ENCODE measurements at regions not wholly inside any gene's neighbourhood (a gene's known extent, or its start where the extent isn't known, plus 50 kb on each side); places are given as distances from the start of the nearest gene placed in this dataset.

- Histone ChIP-seq H3K4me1 (ENCODE audit: control insufficient read depth in 2 of 2, insufficient read depth in 2 of 2, low read length in 2 of 2) (peaks cover 7 to 10% of the 10 kb centered on the region in 2 donors), H3K9me3 (ENCODE audit: control insufficient read depth in 2 of 2, low read length in 2 of 2) (no peaks in the 10 kb centered on the region), H3K27ac (ENCODE audit: low read depth in 2 of 2, low read length in 2 of 2) (no peak overlapping the region), H3K4me3 (ENCODE audit: low read length in 2 of 2) (no peak overlapping the region), H3K27me3 (ENCODE audit: control insufficient read depth in 2 of 2, insufficient read depth in 2 of 2, low read length in 2 of 2) (no peaks in the 10 kb centered on the region), H3K36me3 (ENCODE audit: control insufficient read depth in 2 of 2, insufficient read depth in 2 of 2, low read length in 2 of 2) (no peaks in the 10 kb centered on the region), H3K9ac (ENCODE audit: low read depth in 1 of 2, low read length in 2 of 2) (no peak overlapping the region)
These were observed 149.8 kb downstream of the TSN start for GRCh38 chr2:121905201-121905600.

- Histone ChIP-seq H3K27ac (ENCODE audit: low read depth in 2 of 2, low read length in 2 of 2) (no peak overlapping the region), H3K4me3 (ENCODE audit: low read length in 2 of 2) (no peak overlapping the region), H3K36me3 (ENCODE audit: control insufficient read depth in 2 of 2, insufficient read depth in 2 of 2, low read length in 2 of 2) (no peaks in the 10 kb centered on the region), H3K9me3 (ENCODE audit: control insufficient read depth in 2 of 2, low read length in 2 of 2) (no peaks in the 10 kb centered on the region), H3K27me3 (ENCODE audit: control insufficient read depth in 2 of 2, insufficient read depth in 2 of 2, low read length in 2 of 2) (no peaks in the 10 kb centered on the region), H3K4me1 (ENCODE audit: control insufficient read depth in 2 of 2, insufficient read depth in 2 of 2, low read length in 2 of 2) (peaks cover 7 to 10% of the 10 kb centered on the region in 2 donors), H3K9ac (ENCODE audit: low read depth in 1 of 2, low read length in 2 of 2) (no peak overlapping the region)
These were observed 150.7 kb downstream of the TSN start for GRCh38 chr2:121906170-121906569.

- H3K4me3 ChIP-seq (ENCODE audit: low read length in 2 of 2), result no peak overlapping the region
- H3K27me3 ChIP-seq (ENCODE audit: control insufficient read depth in 2 of 2, insufficient read depth in 2 of 2, low read length in 2 of 2), result no peaks in the 10 kb centered on the region
- no peak overlapping the region for H3K27ac ChIP-seq (ENCODE audit: low read depth in 2 of 2, low read length in 2 of 2)
- no peaks in the 10 kb centered on the region for H3K9me3 ChIP-seq (ENCODE audit: control insufficient read depth in 2 of 2, low read length in 2 of 2)
- no peaks in the 10 kb centered on the region for H3K36me3 ChIP-seq (ENCODE audit: control insufficient read depth in 2 of 2, insufficient read depth in 2 of 2, low read length in 2 of 2)
- H3K9ac ChIP-seq (ENCODE audit: low read depth in 1 of 2, low read length in 2 of 2), result no peak overlapping the region
- peaks cover 6 to 7% of the 10 kb centered on the region in 2 donors for H3K4me1 ChIP-seq (ENCODE audit: control insufficient read depth in 2 of 2, insufficient read depth in 2 of 2, low read length in 2 of 2)
These were observed 152.5 kb downstream of the TSN start for GRCh38 chr2:121907928-121908327.

GRCh38 chr2:121910139-121910538 lies 154.7 kb downstream of the TSN start:
- H3K4me1 ChIP-seq (ENCODE audit: control insufficient read depth in 2 of 2, insufficient read depth in 2 of 2, low read length in 2 of 2), result no peaks in the 10 kb centered on the region

GRCh38 chr2:121911036-121911435 lies 155.6 kb downstream of the TSN start:
- no peaks in the 10 kb centered on the region for H3K36me3 ChIP-seq (ENCODE audit: control insufficient read depth in 2 of 2, insufficient read depth in 2 of 2, low read length in 2 of 2)

More at GRCh38 chr2:121910139-121910538, 154.7 kb downstream of the TSN start:
- H3K27ac ChIP-seq (ENCODE audit: low read depth in 2 of 2, low read length in 2 of 2), result no peak overlapping the region
- no peaks in the 10 kb centered on the region for H3K36me3 ChIP-seq (ENCODE audit: control insufficient read depth in 2 of 2, insufficient read depth in 2 of 2, low read length in 2 of 2)
- no peak overlapping the region for H3K9ac ChIP-seq (ENCODE audit: low read depth in 1 of 2, low read length in 2 of 2)
- H3K4me3 ChIP-seq (ENCODE audit: low read length in 2 of 2), result no peak overlapping the region
- no peaks in the 10 kb centered on the region for H3K27me3 ChIP-seq (ENCODE audit: control insufficient read depth in 2 of 2, insufficient read depth in 2 of 2, low read length in 2 of 2)
- no peaks in the 10 kb centered on the region for H3K9me3 ChIP-seq (ENCODE audit: control insufficient read depth in 2 of 2, low read length in 2 of 2)

GRCh38 chr2:121917143-121917542 lies 161.7 kb downstream of the TSN start:
- Histone ChIP-seq H3K9me3 (ENCODE audit: control insufficient read depth in 2 of 2, low read length in 2 of 2) (no peaks in the 10 kb centered on the region), H3K9ac (ENCODE audit: low read depth in 1 of 2, low read length in 2 of 2) (no peak overlapping the region), H3K27ac (ENCODE audit: low read depth in 2 of 2, low read length in 2 of 2) (no peak overlapping the region), H3K27me3 (ENCODE audit: control insufficient read depth in 2 of 2, insufficient read depth in 2 of 2, low read length in 2 of 2) (no peaks in the 10 kb centered on the region), H3K4me3 (ENCODE audit: low read length in 2 of 2) (no peak overlapping the region), H3K36me3 (ENCODE audit: control insufficient read depth in 2 of 2, insufficient read depth in 2 of 2, low read length in 2 of 2) (no peaks in the 10 kb centered on the region), H3K4me1 (ENCODE audit: control insufficient read depth in 2 of 2, insufficient read depth in 2 of 2, low read length in 2 of 2) (no peaks in the 10 kb centered on the region)

More at GRCh38 chr2:121911036-121911435, 155.6 kb downstream of the TSN start:
- Histone ChIP-seq H3K27me3 (ENCODE audit: control insufficient read depth in 2 of 2, insufficient read depth in 2 of 2, low read length in 2 of 2) (no peaks in the 10 kb centered on the region), H3K9ac (ENCODE audit: low read depth in 1 of 2, low read length in 2 of 2) (no peak overlapping the region), H3K4me1 (ENCODE audit: control insufficient read depth in 2 of 2, insufficient read depth in 2 of 2, low read length in 2 of 2) (no peaks in the 10 kb centered on the region), H3K9me3 (ENCODE audit: control insufficient read depth in 2 of 2, low read length in 2 of 2) (no peaks in the 10 kb centered on the region), H3K4me3 (ENCODE audit: low read length in 2 of 2) (no peak overlapping the region), H3K27ac (ENCODE audit: low read depth in 2 of 2, low read length in 2 of 2) (no peak overlapping the region)

- no peaks in the 10 kb centered on the region for H3K4me1 ChIP-seq (ENCODE audit: control insufficient read depth in 2 of 2, insufficient read depth in 2 of 2, low read length in 2 of 2)
- no peak overlapping the region for H3K4me3 ChIP-seq (ENCODE audit: low read length in 2 of 2)
- H3K27ac ChIP-seq (ENCODE audit: low read depth in 2 of 2, low read length in 2 of 2), result no peak overlapping the region
- H3K27me3 ChIP-seq (ENCODE audit: control insufficient read depth in 2 of 2, insufficient read depth in 2 of 2, low read length in 2 of 2), result no peaks in the 10 kb centered on the region
- no peaks in the 10 kb centered on the region for H3K9me3 ChIP-seq (ENCODE audit: control insufficient read depth in 2 of 2, low read length in 2 of 2)
- H3K9ac ChIP-seq (ENCODE audit: low read depth in 1 of 2, low read length in 2 of 2), result no peak overlapping the region
- no peaks in the 10 kb centered on the region for H3K36me3 ChIP-seq (ENCODE audit: control insufficient read depth in 2 of 2, insufficient read depth in 2 of 2, low read length in 2 of 2)
These were observed 162.8 kb downstream of the TSN start for GRCh38 chr2:121918231-121918630.

GRCh38 chr2:121919803-121920202 lies 164.4 kb downstream of the TSN start:
- H3K27me3 ChIP-seq (ENCODE audit: control insufficient read depth in 2 of 2, insufficient read depth in 2 of 2, low read length in 2 of 2), result no peaks in the 10 kb centered on the region
- no peak overlapping the region for H3K27ac ChIP-seq (ENCODE audit: low read depth in 2 of 2, low read length in 2 of 2)
- H3K4me3 ChIP-seq (ENCODE audit: low read length in 2 of 2), result no peak overlapping the region
- no peaks in the 10 kb centered on the region for H3K9me3 ChIP-seq (ENCODE audit: control insufficient read depth in 2 of 2, low read length in 2 of 2)
- no peak overlapping the region for H3K9ac ChIP-seq (ENCODE audit: low read depth in 1 of 2, low read length in 2 of 2)
- H3K4me1 ChIP-seq (ENCODE audit: control insufficient read depth in 2 of 2, insufficient read depth in 2 of 2, low read length in 2 of 2), result no peaks in the 10 kb centered on the region
- H3K36me3 ChIP-seq (ENCODE audit: control insufficient read depth in 2 of 2, insufficient read depth in 2 of 2, low read length in 2 of 2), result no peaks in the 10 kb centered on the region

GRCh38 chr2:121925466-121925865 lies 170.0 kb downstream of the TSN start:
- H3K27ac ChIP-seq (ENCODE audit: low read depth in 2 of 2, low read length in 2 of 2), result no peak overlapping the region
- no peaks in the 10 kb centered on the region for H3K9me3 ChIP-seq (ENCODE audit: control insufficient read depth in 2 of 2, low read length in 2 of 2)
- H3K36me3 ChIP-seq (ENCODE audit: control insufficient read depth in 2 of 2, insufficient read depth in 2 of 2, low read length in 2 of 2), result no peaks in the 10 kb centered on the region
- no peak overlapping the region for H3K9ac ChIP-seq (ENCODE audit: low read depth in 1 of 2, low read length in 2 of 2)
- H3K4me1 ChIP-seq (ENCODE audit: control insufficient read depth in 2 of 2, insufficient read depth in 2 of 2, low read length in 2 of 2), result no peaks in the 10 kb centered on the region
- no peak overlapping the region for H3K4me3 ChIP-seq (ENCODE audit: low read length in 2 of 2)
- H3K27me3 ChIP-seq (ENCODE audit: control insufficient read depth in 2 of 2, insufficient read depth in 2 of 2, low read length in 2 of 2), result no peaks in the 10 kb centered on the region

GRCh38 chr2:121943285-121943684 lies 187.8 kb downstream of the TSN start:
- no peaks in the 10 kb centered on the region for H3K4me1 ChIP-seq (ENCODE audit: control insufficient read depth in 2 of 2, insufficient read depth in 2 of 2, low read length in 2 of 2)
- H3K36me3 ChIP-seq (ENCODE audit: control insufficient read depth in 2 of 2, insufficient read depth in 2 of 2, low read length in 2 of 2), result no peaks in the 10 kb centered on the region
- no peaks in the 10 kb centered on the region for H3K9me3 ChIP-seq (ENCODE audit: control insufficient read depth in 2 of 2, low read length in 2 of 2)
- no peak overlapping the region for H3K27ac ChIP-seq (ENCODE audit: low read depth in 2 of 2, low read length in 2 of 2)
- no peaks in the 10 kb centered on the region for H3K27me3 ChIP-seq (ENCODE audit: control insufficient read depth in 2 of 2, insufficient read depth in 2 of 2, low read length in 2 of 2)
- H3K9ac ChIP-seq (ENCODE audit: low read depth in 1 of 2, low read length in 2 of 2), result no peak overlapping the region
- no peak overlapping the region for H3K4me3 ChIP-seq (ENCODE audit: low read length in 2 of 2)
